ENCODE measurements at regions not wholly inside any gene's neighbourhood (a gene's known extent, or its start where the extent isn't known, plus 50 kb on each side); places are given as distances from the start of the nearest gene placed in this dataset.

DNA sequence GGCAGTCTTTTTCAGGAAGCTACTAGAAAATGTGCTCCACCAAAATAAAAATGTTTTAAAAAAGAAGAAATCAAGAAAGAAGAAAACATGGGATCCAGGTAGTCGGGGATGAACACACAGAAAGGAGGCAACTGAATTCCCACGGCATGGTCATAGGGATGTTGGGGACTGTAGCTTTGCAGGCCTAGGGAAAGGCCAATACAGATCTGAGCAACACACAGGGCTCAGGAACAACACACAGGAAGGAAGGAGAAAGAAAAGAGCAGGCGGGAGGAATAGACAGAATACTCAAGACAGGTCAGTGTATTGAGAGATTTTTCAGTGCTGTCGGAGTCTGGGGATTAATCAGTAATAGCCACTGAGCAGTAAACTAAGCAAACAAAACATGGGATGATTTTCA, 142.7 kb upstream of the SYT6 start:
- Histone ChIP-seq H3K9me3 (ENCODE audit: control insufficient read depth in 4 of 4, insufficient read depth in 3 of 4, low read length in 3 of 4) (no peaks in the 10 kb centered on the region), H3K36me3 (ENCODE audit: control insufficient read depth in 4 of 4, insufficient read depth in 4 of 4, low read length in 4 of 4) (no peaks in the 10 kb centered on the region), H3K27me3 (ENCODE audit: control insufficient read depth in 3 of 3, insufficient read depth in 3 of 3, low read length in 2 of 3) (no peaks in the 10 kb centered on the region), H3K4me1 (ENCODE audit: control insufficient read depth in 5 of 5, insufficient read depth in 5 of 5, low read length in 5 of 5) (peaks cover 0 to 53% (median 0%) of the 10 kb centered on the region in 5 donors), H3K4me3 (no peak overlapping the region), H3K27ac (ENCODE audit: low read depth in 1 of 2, low read length in 1 of 2) (no peak overlapping the region), H3K9ac (ENCODE audit: insufficient read depth in 1 of 2, low read length in 2 of 2) (no peak overlapping the region)
- TF ChIP-seq, protein P1, sequence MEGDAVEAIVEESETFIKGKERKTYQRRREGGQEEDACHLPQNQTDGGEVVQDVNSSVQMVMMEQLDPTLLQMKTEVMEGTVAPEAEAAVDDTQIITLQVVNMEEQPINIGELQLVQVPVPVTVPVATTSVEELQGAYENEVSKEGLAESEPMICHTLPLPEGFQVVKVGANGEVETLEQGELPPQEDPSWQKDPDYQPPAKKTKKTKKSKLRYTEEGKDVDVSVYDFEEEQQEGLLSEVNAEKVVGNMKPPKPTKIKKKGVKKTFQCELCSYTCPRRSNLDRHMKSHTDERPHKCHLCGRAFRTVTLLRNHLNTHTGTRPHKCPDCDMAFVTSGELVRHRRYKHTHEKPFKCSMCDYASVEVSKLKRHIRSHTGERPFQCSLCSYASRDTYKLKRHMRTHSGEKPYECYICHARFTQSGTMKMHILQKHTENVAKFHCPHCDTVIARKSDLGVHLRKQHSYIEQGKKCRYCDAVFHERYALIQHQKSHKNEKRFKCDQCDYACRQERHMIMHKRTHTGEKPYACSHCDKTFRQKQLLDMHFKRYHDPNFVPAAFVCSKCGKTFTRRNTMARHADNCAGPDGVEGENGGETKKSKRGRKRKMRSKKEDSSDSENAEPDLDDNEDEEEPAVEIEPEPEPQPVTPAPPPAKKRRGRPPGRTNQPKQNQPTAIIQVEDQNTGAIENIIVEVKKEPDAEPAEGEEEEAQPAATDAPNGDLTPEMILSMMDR (IDR thresholded peaks at IDR 0.05; ENCODE audit: control extremely low read depth, extremely low read depth), result no peak
- WGBS, 2 donors, result 84 to 90% methylated on average over 4 of the region's 4 CpGs
- DNase-seq, result no peak
- ATAC-seq (ENCODE audit: insufficient read depth, low FRiP score), result no peak

DNA sequence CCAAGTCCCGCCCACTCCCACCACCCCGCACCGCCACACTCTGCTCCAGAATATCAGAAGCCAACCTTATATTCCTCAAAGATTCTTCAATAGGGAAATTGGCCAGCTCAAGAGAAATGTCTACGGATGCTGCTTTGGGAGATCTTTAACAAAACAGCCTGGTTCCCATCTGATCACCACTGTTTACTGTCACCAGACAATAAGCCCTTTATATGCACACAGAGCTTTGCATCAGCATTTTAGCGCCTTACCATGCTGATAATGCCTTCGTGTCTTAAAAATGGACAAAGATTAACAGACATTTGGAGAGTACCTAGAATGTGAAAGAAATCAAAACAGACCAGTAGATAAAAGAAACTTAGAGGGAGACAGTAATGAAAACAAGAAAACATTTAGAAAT, 141.7 kb upstream of the SYT6 start:
- peak in 1 of 3 donors; percentile 50 for DNase-seq
- no peak overlapping the region for H3K27ac ChIP-seq (ENCODE audit: low read depth in 1 of 2, low read length in 1 of 2)
- H3K4me3 ChIP-seq, result no peak overlapping the region
- WGBS, 2 donors, result 68 to 87% methylated on average over 6 of the region's 6 CpGs
- H3K9ac ChIP-seq (ENCODE audit: insufficient read depth in 1 of 2, low read length in 2 of 2), result no peak overlapping the region
- ATAC-seq (ENCODE audit: insufficient read depth, low FRiP score), result no peak
- TF ChIP-seq, protein P1 (IDR thresholded peaks at IDR 0.05; ENCODE audit: control extremely low read depth, extremely low read depth), result no peak
- H3K36me3 ChIP-seq (ENCODE audit: control insufficient read depth in 4 of 4, insufficient read depth in 4 of 4, low read length in 4 of 4), result no peaks in the 10 kb centered on the region
- H3K4me1 ChIP-seq (ENCODE audit: control insufficient read depth in 5 of 5, insufficient read depth in 5 of 5, low read length in 5 of 5), result peaks cover 0 to 60% (median 5%) of the 10 kb centered on the region in 5 donors
- H3K9me3 ChIP-seq (ENCODE audit: control insufficient read depth in 4 of 4, insufficient read depth in 3 of 4, low read length in 3 of 4), result no peaks in the 10 kb centered on the region
- no peaks in the 10 kb centered on the region for H3K27me3 ChIP-seq (ENCODE audit: control insufficient read depth in 3 of 3, insufficient read depth in 3 of 3, low read length in 2 of 3)

DNA sequence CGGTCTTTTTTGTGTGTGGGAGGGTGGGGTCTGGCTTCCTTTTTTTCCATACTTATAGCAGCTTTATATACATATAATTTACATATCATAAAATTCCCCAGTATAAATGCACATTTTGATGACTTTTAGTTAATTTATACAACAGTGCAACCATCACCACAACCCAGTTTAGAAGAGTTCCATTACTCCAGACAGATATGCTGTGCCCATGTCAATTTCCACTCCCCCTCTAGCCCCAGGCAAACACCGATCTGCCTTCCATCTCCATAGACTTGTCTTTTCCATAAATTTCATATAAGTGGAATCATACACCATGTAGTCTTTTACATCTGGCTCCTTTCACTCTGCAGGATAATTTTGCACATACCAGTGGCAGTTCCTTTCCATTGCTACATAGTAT, 139.2 kb upstream of the SYT6 start:
- DNase-seq (no peak), ATAC-seq (ENCODE audit: insufficient read depth, low FRiP score) (no peak)
- no peaks in the 10 kb centered on the region for H3K36me3 ChIP-seq (ENCODE audit: control insufficient read depth in 4 of 4, insufficient read depth in 4 of 4, low read length in 4 of 4)
- H3K4me3 ChIP-seq, result no peak overlapping the region
- H3K4me1 ChIP-seq (ENCODE audit: control insufficient read depth in 5 of 5, insufficient read depth in 5 of 5, low read length in 5 of 5), result peaks cover 0 to 54% (median 6%) of the 10 kb centered on the region in 5 donors
- no peaks in the 10 kb centered on the region for H3K9me3 ChIP-seq (ENCODE audit: control insufficient read depth in 4 of 4, insufficient read depth in 3 of 4, low read length in 3 of 4)
- WGBS, 2 donors, result 95 to 96% methylated on average over 2 of the region's 2 CpGs
- H3K27me3 ChIP-seq (ENCODE audit: control insufficient read depth in 3 of 3, insufficient read depth in 3 of 3, low read length in 2 of 3), result no peaks in the 10 kb centered on the region
- TF ChIP-seq, protein P1 (IDR thresholded peaks at IDR 0.05; ENCODE audit: control extremely low read depth, extremely low read depth), result no peak
- no peak overlapping the region for H3K9ac ChIP-seq (ENCODE audit: insufficient read depth in 1 of 2, low read length in 2 of 2)
- H3K27ac ChIP-seq (ENCODE audit: low read depth in 1 of 2, low read length in 1 of 2), result no peak overlapping the region

DNA sequence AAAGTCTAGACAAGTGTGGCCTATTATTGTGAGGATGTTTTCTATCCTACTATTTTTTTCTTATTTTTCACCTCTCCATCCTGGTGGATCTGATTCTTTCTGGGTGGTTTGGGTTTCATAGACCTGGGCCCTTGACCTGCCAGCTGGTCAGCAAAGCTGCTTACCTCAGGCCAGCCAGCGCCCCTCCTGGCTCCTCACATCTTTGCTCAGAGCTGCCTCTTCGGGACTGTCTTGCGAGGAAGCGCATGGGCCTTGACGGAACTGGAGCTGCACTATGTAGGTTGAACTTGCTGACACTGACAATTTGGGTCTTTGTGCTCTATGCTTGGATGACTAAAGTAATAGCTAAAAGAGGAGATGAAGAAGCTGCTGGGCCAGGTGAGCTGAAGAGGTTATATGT, 138.5 kb upstream of the SYT6 start:
- Histone ChIP-seq H3K27me3 (ENCODE audit: control insufficient read depth in 3 of 3, insufficient read depth in 3 of 3, low read length in 2 of 3) (no peaks in the 10 kb centered on the region), H3K9me3 (ENCODE audit: control insufficient read depth in 4 of 4, insufficient read depth in 3 of 4, low read length in 3 of 4) (no peaks in the 10 kb centered on the region), H3K9ac (ENCODE audit: insufficient read depth in 1 of 2, low read length in 2 of 2) (no peak overlapping the region), H3K27ac (ENCODE audit: low read depth in 1 of 2, low read length in 1 of 2) (no peak overlapping the region), H3K4me3 (no peak overlapping the region), H3K36me3 (ENCODE audit: control insufficient read depth in 4 of 4, insufficient read depth in 4 of 4, low read length in 4 of 4) (no peaks in the 10 kb centered on the region), H3K4me1 (ENCODE audit: control insufficient read depth in 5 of 5, insufficient read depth in 5 of 5, low read length in 5 of 5) (peaks cover 0 to 48% (median 6%) of the 10 kb centered on the region in 5 donors)
- TF ChIP-seq, protein P1 (IDR thresholded peaks at IDR 0.05; ENCODE audit: control extremely low read depth, extremely low read depth), result no peak
- 97% methylated on average over 5 of the region's 5 CpGs for WGBS, 2 donors
- ATAC-seq (ENCODE audit: insufficient read depth, low FRiP score) (no peak), DNase-seq (no peak)
